Left forelimb (tissue), 1 donor: ENCODE measurements at regions not wholly inside any gene's neighbourhood (a gene's known extent, or its start where the extent isn't known, plus 50 kb on each side); places are given as distances from the start of the nearest gene placed in this dataset.
"Not testable (repeated sequence)": the region's sequence is repeated elsewhere in the genome, so short reads cannot be mapped to it uniquely, and the experiment has no call there.

Experiments
- DNase-seq: peaks from one replicate; pipeline ENCODE4 v3.0.0-alpha.2; 2018; ENCODE audit warnings: low spot score

- no peak for DNase-seq
These were observed 243.2 kb upstream of the KCNH7 start for GRCh38 chr2:163081754-163082153.

- no peak for DNase-seq
These were observed 238.7 kb upstream of the KCNH7 start for GRCh38 chr2:163077241-163077640.

GRCh38 chr2:163066085-163066484, 227.5 kb upstream of the KCNH7 start:
- no peak for DNase-seq

- DNase-seq, result no peak
These were observed 224.0 kb upstream of the KCNH7 start for GRCh38 chr2:163062524-163062923.

GRCh38 chr2:163046615-163047014, 208.0 kb upstream of the KCNH7 start:
- DNase-seq, result no peak

- no peak for DNase-seq
These were observed 207.3 kb upstream of the KCNH7 start for GRCh38 chr2:163045830-163046229.

- DNase-seq, result no peak
These were observed 205.5 kb upstream of the KCNH7 start for GRCh38 chr2:163044114-163044513.

- no peak for DNase-seq
These were observed 204.6 kb upstream of the KCNH7 start for GRCh38 chr2:163043201-163043600.

- no peak for DNase-seq
These were observed 200.7 kb upstream of the KCNH7 start for GRCh38 chr2:163039266-163039665.

GRCh38 chr2:163028807-163029206, 190.2 kb upstream of the KCNH7 start:
- DNase-seq, result no peak

GRCh38 chr2:163026136-163026775, 187.7 kb upstream of the KCNH7 start:
- not testable (repeated sequence) for DNase-seq

GRCh38 chr2:163016882-163017281, 178.3 kb upstream of the KCNH7 start:
- DNase-seq, result not testable (repeated sequence)

GRCh38 chr2:163011000-163011399, 172.4 kb upstream of the KCNH7 start:
- no peak for DNase-seq

GRCh38 chr2:163008642-163009041, 170.1 kb upstream of the KCNH7 start:
- DNase-seq, result no peak

- DNase-seq, result no peak
These were observed 156.2 kb upstream of the KCNH7 start for GRCh38 chr2:162994718-162995117.

- DNase-seq, result no peak
These were observed 154.3 kb upstream of the KCNH7 start for GRCh38 chr2:162992828-162993227.

GRCh38 chr2:162989507-162989906, 150.9 kb upstream of the KCNH7 start:
- no peak for DNase-seq

GRCh38 chr2:162974771-162975170, 136.2 kb upstream of the KCNH7 start:
- DNase-seq, result no peak

GRCh38 chr2:162972383-162972782, 133.8 kb upstream of the KCNH7 start:
- no peak for DNase-seq

- DNase-seq, result no peak
These were observed 129.7 kb upstream of the KCNH7 start for GRCh38 chr2:162968306-162968705.

- DNase-seq, result no peak
These were observed 129.2 kb upstream of the KCNH7 start for GRCh38 chr2:162967811-162968210.

GRCh38 chr2:162967147-162967546, 128.6 kb upstream of the KCNH7 start:
- no peak for DNase-seq

- DNase-seq, result no peak
These were observed 126.6 kb upstream of the KCNH7 start for GRCh38 chr2:162965191-162965590.

- DNase-seq, result no peak
These were observed 125.9 kb upstream of the KCNH7 start for GRCh38 chr2:162964513-162964912.

- no peak for DNase-seq
These were observed 124.6 kb upstream of the KCNH7 start for GRCh38 chr2:162963156-162963555.
